IPS-20b (cell line): ENCODE measurements at regions not wholly inside any gene's neighbourhood (a gene's known extent, or its start where the extent isn't known, plus 50 kb on each side); places are given as distances from the start of the nearest gene placed in this dataset.
A peak's percentile ranks its signal among the peaks of the same experiment; 100 is the strongest.
"Not testable (repeated sequence)": the region's sequence is repeated elsewhere in the genome, so short reads cannot be mapped to it uniquely, and the experiment has no call there.

Experiments used
- H3K27ac ChIP-seq: one replicate; pipeline ENCODE4 v1.5.1; 2013; ENCODE audit warnings: low read length
- H3K27me3 ChIP-seq: 2 replicates; pipeline ENCODE4 v1.6.1; 2013; ENCODE audit warnings: mild to moderate bottlenecking, low read length, inconsistent platforms; ENCODE audit not compliant: insufficient read depth
- H3K36me3 ChIP-seq: 2 replicates; pipeline ENCODE4 v1.6.1; 2013; ENCODE audit warnings: low read depth, mild to moderate bottlenecking, inconsistent platforms, low read length, moderate library complexity; ENCODE audit not compliant: insufficient read depth
- H3K4me1 ChIP-seq: 2 replicates; pipeline ENCODE4 v1.6.1; 2013; ENCODE audit warnings: mild to moderate bottlenecking, control low read depth, inconsistent platforms, low read length, moderate library complexity; ENCODE audit not compliant: insufficient read depth
- H3K4me3 ChIP-seq: 2 replicates; pipeline ENCODE4 v1.5.1; 2013; ENCODE audit warnings: mild to moderate bottlenecking, low read length, inconsistent platforms
- H3K9ac ChIP-seq: 2 replicates; pipeline ENCODE4 v1.6.1; 2013; ENCODE audit warnings: low read depth, mild to moderate bottlenecking, inconsistent platforms, low read length, moderate library complexity
- H3K9me3 ChIP-seq: 2 replicates; pipeline ENCODE4 v1.6.1; 2013; ENCODE audit warnings: mild to moderate bottlenecking, low read depth, low read length, inconsistent platforms; ENCODE audit not compliant: insufficient read depth

GRCh38 chr20:40280616-40281015 is 408.4 kb downstream of the MAFB start:
- H3K27ac ChIP-seq, result no peak overlapping the region
- peaks cover 25% of the 10 kb centered on the region for H3K4me1 ChIP-seq
- no peak overlapping the region for H3K4me3 ChIP-seq
- H3K9me3 ChIP-seq, result no peaks in the 10 kb centered on the region
- H3K9ac ChIP-seq, result no peak overlapping the region
- H3K36me3 ChIP-seq, result no peaks in the 10 kb centered on the region
- H3K27me3 ChIP-seq, result no peaks in the 10 kb centered on the region

DNA sequence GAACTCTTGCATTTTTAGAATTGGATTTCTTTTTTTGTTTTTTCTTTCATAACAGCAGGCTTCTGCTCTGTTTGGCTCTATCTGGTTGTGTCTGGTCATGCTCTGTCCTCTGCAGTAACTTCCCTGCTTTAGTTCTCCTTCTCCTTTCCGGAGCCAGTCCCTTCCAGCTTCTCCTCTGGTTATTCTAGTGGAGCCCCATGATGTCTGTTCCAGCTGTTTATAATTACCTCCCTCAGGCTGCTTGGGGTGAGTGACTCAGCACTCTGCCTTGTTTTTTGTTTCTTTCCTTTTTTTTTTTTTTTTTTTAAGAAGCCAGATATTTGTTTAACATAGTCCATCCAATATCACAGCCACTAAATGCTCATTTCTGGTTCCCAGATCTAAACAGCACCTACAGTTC is 409.6 kb downstream of the MAFB start:
- 0 out of 2 replicates have a peak, but pooled peaks cover 4% of the 10 kb centered on the region for H3K36me3 ChIP-seq
- H3K27ac ChIP-seq, result no peak overlapping the region
- H3K9me3 ChIP-seq, result no peaks in the 10 kb centered on the region
- 0 out of 2 replicates have a peak overlapping the region, but pooled peaks have one; percentile 22 for H3K9ac ChIP-seq
- no peak overlapping the region for H3K4me3 ChIP-seq
- H3K4me1 ChIP-seq, result peaks cover 36% of the 10 kb centered on the region
- H3K27me3 ChIP-seq, result no peaks in the 10 kb centered on the region

DNA sequence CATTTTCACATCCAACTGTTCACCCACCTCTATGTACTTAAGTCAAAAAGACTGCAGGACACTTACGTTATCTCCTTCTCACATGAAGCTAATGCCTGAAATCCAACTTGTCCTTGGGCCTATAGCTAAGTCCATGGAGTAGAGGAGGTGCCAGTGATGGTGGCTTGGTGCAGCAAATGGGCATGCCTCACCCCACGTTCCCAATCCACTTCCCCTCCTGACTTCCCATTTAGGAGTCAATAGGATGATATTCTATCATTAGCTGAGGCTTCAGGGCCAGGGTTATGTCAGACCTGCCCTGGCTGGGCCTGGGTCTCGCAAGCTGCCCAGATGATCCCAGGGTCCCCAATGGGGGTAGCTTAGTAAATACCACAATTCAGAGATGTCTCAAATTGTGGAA is 410.4 kb downstream of the MAFB start:
- Histone ChIP-seq H3K4me3 (no peak overlapping the region), H3K27me3 (no peaks in the 10 kb centered on the region), H3K36me3 (0 out of 2 replicates have a peak, but pooled peaks cover 4% of the 10 kb centered on the region), H3K27ac (no peak overlapping the region), H3K4me1 (peaks cover 36% of the 10 kb centered on the region), H3K9me3 (no peaks in the 10 kb centered on the region), H3K9ac (no peak overlapping the region)

- Histone ChIP-seq H3K27me3 (no peaks in the 10 kb centered on the region), H3K27ac (peak overlapping the region; percentile 85), H3K4me3 (no peak overlapping the region), H3K9me3 (no peaks in the 10 kb centered on the region), H3K36me3 (peaks cover 4% of the 10 kb centered on the region; the same call in 1 of the 2 replicates), H3K4me1 (peaks cover 36% of the 10 kb centered on the region), H3K9ac (peak overlapping the region; percentile 12; the same call in 1 of the 2 replicates)
These were observed 412.7 kb downstream of the MAFB start for GRCh38 chr20:40276301-40276700.

- H3K27ac ChIP-seq, result peak overlapping the region; percentile 85
- no peak overlapping the region; the same call in 1 of the 2 replicates for H3K4me3 ChIP-seq
- H3K36me3 ChIP-seq, result peaks cover 4% of the 10 kb centered on the region; the same call in 1 of the 2 replicates
- no peaks in the 10 kb centered on the region for H3K9me3 ChIP-seq
- peaks cover 36% of the 10 kb centered on the region for H3K4me1 ChIP-seq
- no peaks in the 10 kb centered on the region for H3K27me3 ChIP-seq
- no peak overlapping the region; the same call in 1 of the 2 replicates for H3K9ac ChIP-seq
These were observed 413.3 kb downstream of the MAFB start for GRCh38 chr20:40275738-40276137.

GRCh38 chr20:40274912-40275533 is 414.0 kb downstream of the MAFB start:
- H3K36me3 ChIP-seq, result peaks cover 4% of the 10 kb centered on the region; the same call in 1 of the 2 replicates
- H3K27me3 ChIP-seq, result no peaks in the 10 kb centered on the region
- H3K9me3 ChIP-seq, result no peaks in the 10 kb centered on the region
- H3K4me3 ChIP-seq, result peak overlapping the region; percentile 58
- peak overlapping the region; percentile 67 for H3K9ac ChIP-seq
- peak overlapping the region; percentile 73 for H3K27ac ChIP-seq
- peaks cover 36% of the 10 kb centered on the region for H3K4me1 ChIP-seq

- not testable (repeated sequence) for H3K27me3 ChIP-seq, H3K36me3 ChIP-seq, H3K27ac ChIP-seq, H3K9me3 ChIP-seq
- peaks cover 11% of the 10 kb centered on the region; the same call in 1 of the 2 replicates for H3K4me1 ChIP-seq
- H3K9ac ChIP-seq, result peak overlapping the region; percentile 71
- peak overlapping the region; percentile 62 for H3K4me3 ChIP-seq
These were observed 419.8 kb downstream of the MAFB start for GRCh38 chr20:40269274-40269673.

DNA sequence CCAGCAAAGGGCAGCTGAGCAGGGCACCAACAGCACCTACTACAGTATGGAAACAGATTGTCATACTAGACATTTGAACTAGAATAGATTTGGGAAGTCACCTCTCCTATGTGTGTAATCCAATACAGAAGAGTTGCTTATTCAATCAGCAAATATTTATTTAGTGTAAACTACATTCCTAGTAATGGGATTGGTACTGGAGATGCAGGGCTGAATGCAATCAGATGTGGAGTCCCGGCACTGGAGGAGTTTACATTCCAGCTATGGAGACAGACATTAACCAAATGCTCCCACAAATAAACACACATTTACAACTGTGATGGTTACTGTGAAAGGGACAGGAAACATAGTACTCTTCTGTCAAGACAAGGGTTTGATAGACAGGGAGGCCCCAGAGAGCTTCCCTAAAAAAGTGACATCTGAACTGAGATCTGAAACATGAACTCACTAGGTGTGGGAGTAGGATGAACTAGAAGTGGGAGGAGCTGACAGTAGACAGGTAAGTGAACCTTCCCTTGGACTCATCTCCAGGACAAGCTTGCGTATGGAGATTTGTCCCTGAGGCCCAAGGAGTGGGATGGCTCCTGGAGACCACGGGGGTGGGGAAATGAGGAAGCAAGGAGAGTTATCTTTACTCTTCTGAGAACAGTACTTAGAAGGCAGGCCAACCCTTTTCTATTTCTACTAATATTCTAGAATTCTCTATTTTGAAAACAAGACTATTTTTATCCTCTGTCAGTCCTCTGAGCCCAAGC is 420.5 kb downstream of the MAFB start:
- H3K9ac ChIP-seq, result 0 out of 2 replicates have a peak overlapping the region, but pooled peaks have one; percentile 2

DNA sequence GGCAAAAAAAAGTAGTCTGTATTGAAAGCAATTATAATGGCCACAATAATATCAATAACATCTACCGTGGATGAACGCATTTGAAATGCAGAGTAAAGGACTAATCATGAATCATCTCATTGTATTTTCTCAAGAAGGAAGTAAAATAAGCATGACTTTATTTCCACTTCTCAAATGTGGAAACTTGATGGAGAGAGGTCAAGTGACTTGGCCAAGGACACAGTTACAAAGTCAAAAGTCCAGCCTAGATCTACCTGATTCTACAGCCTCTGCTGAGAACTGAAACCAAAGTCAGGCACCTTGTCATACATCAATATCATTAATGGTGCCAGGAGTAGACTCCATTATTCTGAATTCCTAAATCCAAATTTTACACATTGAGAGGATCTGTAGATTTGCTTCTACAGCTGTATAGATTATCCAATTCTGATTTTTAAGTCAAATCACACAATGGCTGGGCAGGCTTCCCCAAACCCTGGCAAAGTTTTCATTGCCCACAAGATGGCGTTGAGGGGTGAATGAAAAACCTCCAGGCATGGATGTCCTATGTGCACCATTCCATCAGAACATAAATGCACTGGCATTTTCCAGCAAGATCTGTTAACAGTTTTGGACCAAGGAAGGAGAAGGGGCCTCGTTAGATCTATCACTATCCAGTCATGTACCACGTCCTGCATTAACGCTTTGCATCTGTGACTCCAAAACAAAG is 423.1 kb downstream of the MAFB start:
- Histone ChIP-seq H3K27ac (no peak overlapping the region), H3K4me1 (peaks cover 14% of the 10 kb centered on the region), H3K9me3 (no peaks in the 10 kb centered on the region), H3K4me3 (no peak overlapping the region), H3K36me3 (no peaks in the 10 kb centered on the region), H3K27me3 (no peaks in the 10 kb centered on the region), H3K9ac (no peak overlapping the region)

More for the DNA sequence above, 420.5 kb downstream of the MAFB start:
- Histone ChIP-seq H3K36me3 (no peaks in the 10 kb centered on the region; the same call in 1 of the 2 replicates), H3K9me3 (no peaks in the 10 kb centered on the region), H3K4me1 (peaks cover 14% of the 10 kb centered on the region), H3K27ac (no peak overlapping the region), H3K4me3 (peak overlapping the region; percentile 51), H3K27me3 (no peaks in the 10 kb centered on the region)

DNA sequence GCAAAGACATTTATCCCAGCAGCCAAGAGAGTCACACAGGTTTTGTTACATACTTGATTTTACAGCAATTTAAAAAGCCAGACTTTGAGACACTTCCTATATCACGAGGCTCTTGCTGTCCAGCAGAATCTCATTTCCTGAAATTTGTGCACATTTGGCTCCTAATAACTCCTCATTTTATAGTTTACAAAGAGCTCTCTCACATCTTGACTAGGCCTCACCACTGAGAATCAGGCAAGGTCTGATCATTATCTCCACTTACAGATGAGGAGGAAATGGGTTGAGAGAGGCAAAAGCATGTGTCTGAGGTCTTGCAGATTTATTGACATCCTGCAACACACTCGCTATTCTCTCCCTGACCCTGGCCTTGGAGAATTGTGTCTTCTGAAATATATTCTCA is 426.8 kb downstream of the MAFB start:
- Histone ChIP-seq H3K27ac (no peak overlapping the region), H3K36me3 (no peaks in the 10 kb centered on the region), H3K27me3 (no peaks in the 10 kb centered on the region)

GRCh38 chr20:40258931-40259330 is 430.1 kb downstream of the MAFB start:
- H3K4me1 ChIP-seq, result peaks cover under 1% of the 10 kb centered on the region; the same call in 1 of the 2 replicates
- no peaks in the 10 kb centered on the region for H3K36me3 ChIP-seq
- no peak overlapping the region for H3K27ac ChIP-seq
- H3K4me3 ChIP-seq, result no peak overlapping the region
- H3K9ac ChIP-seq, result no peak overlapping the region
- no peaks in the 10 kb centered on the region for H3K27me3 ChIP-seq
- no peaks in the 10 kb centered on the region for H3K9me3 ChIP-seq

More for the DNA sequence above, 426.8 kb downstream of the MAFB start:
- no peaks in the 10 kb centered on the region for H3K9me3 ChIP-seq
- H3K4me1 ChIP-seq, result peaks cover 3% of the 10 kb centered on the region; the same call in 1 of the 2 replicates
- no peak overlapping the region for H3K4me3 ChIP-seq
- H3K9ac ChIP-seq, result no peak overlapping the region; the same call in 1 of the 2 replicates
